ENCODE measurements at regions not wholly inside any gene's neighbourhood (a gene's known extent, or its start where the extent isn't known, plus 50 kb on each side); places are given as distances from the start of the nearest gene placed in this dataset.
"Not testable (repeated sequence)": the region's sequence is repeated elsewhere in the genome, so short reads cannot be mapped to it uniquely, and the experiment has no call there.

- no peak for DNase-seq (ENCODE audit: low spot score)
Observed at GRCh38 chr3:70488131-70488530, 175.7 kb upstream of the MDFIC2 start.

- no peak for DNase-seq (ENCODE audit: low spot score)
Observed at GRCh38 chr3:70486414-70487017, 174.1 kb upstream of the MDFIC2 start.

- no peak for DNase-seq (ENCODE audit: low spot score)
Observed at GRCh38 chr3:70476174-70476573, 163.7 kb upstream of the MDFIC2 start.

- no peak for DNase-seq (ENCODE audit: low spot score)
Observed at GRCh38 chr3:70471464-70472342, 159.3 kb upstream of the MDFIC2 start.

- DNase-seq (ENCODE audit: low spot score), result no peak
Observed at GRCh38 chr3:70466096-70466495, 153.7 kb upstream of the MDFIC2 start.

- DNase-seq (ENCODE audit: low spot score), result no peak
Observed at GRCh38 chr3:70464876-70465275, 152.4 kb upstream of the MDFIC2 start.

- DNase-seq (ENCODE audit: low spot score), result no peak
Observed at GRCh38 chr3:70464465-70464864, 152.0 kb upstream of the MDFIC2 start.

GRCh38 chr3:70450220-70450619 is 137.8 kb upstream of the MDFIC2 start:
- not testable (repeated sequence) for DNase-seq (ENCODE audit: low spot score)

- DNase-seq (ENCODE audit: low spot score), result not testable (repeated sequence)
Observed at GRCh38 chr3:70435422-70435821, 123.0 kb upstream of the MDFIC2 start.

- DNase-seq (ENCODE audit: low spot score), result no peak
Observed at GRCh38 chr3:70433091-70433490, 120.7 kb upstream of the MDFIC2 start.

GRCh38 chr3:70431911-70432310 is 119.5 kb upstream of the MDFIC2 start:
- DNase-seq (ENCODE audit: low spot score), result no peak

GRCh38 chr3:70426071-70426470 is 113.6 kb upstream of the MDFIC2 start:
- no peak for DNase-seq (ENCODE audit: low spot score)

- DNase-seq (ENCODE audit: low spot score), result no peak
Observed at GRCh38 chr3:70421506-70421905, 109.1 kb upstream of the MDFIC2 start.

GRCh38 chr3:70409018-70409417 is 96.6 kb upstream of the MDFIC2 start:
- DNase-seq (ENCODE audit: low spot score), result no peak

- DNase-seq (ENCODE audit: low spot score), result no peak
Observed at GRCh38 chr3:70400194-70400593, 87.8 kb upstream of the MDFIC2 start.

- DNase-seq (ENCODE audit: low spot score), result no peak
Observed at GRCh38 chr3:70393881-70394612, 81.6 kb upstream of the MDFIC2 start.

- DNase-seq (ENCODE audit: low spot score), result no peak
Observed at GRCh38 chr3:70392227-70392626, 79.8 kb upstream of the MDFIC2 start.

- no peak for DNase-seq (ENCODE audit: low spot score)
Observed at GRCh38 chr3:70387889-70388288, 75.5 kb upstream of the MDFIC2 start.

GRCh38 chr3:70386846-70387245 is 74.4 kb upstream of the MDFIC2 start:
- DNase-seq (ENCODE audit: low spot score), result no peak

GRCh38 chr3:70386043-70386442 is 73.6 kb upstream of the MDFIC2 start:
- no peak for DNase-seq (ENCODE audit: low spot score)

- no peak for DNase-seq (ENCODE audit: low spot score)
Observed at GRCh38 chr3:70383360-70383831, 71.0 kb upstream of the MDFIC2 start.

- no peak for DNase-seq (ENCODE audit: low spot score)
Observed at GRCh38 chr3:70374179-70374578, 61.7 kb upstream of the MDFIC2 start.

Data from SW480 (cell line).